ENCODE measurements at regions not wholly inside any gene's neighbourhood (a gene's known extent, or its start where the extent isn't known, plus 50 kb on each side); places are given as distances from the start of the nearest gene placed in this dataset.

DNA sequence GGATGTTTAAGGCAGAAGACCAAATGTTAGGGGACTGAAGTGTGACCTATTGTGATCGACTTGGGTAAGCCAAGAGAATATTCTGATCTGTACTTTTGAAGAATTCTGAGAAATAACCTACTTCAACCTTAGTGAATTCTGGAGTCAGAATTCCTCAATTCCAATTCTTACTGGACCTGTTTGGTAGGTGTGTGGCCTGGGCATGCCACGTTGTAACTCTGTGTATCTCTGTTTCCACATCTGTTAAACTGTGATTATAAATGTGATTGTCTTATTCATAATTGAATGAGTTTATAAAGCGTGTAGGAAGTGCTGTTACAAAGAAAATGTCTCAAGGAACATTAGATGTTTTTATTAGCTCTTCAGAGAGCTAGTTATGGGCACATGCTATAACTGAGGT is 64.5 kb downstream of the TUSC1 start:
- no peak overlapping the region for H3K27ac Mint-ChIP-seq
- no peaks in the 10 kb centered on the region for H3K4me1 Mint-ChIP-seq
- H3K9me3 Mint-ChIP-seq: peaks cover 0 to 5% (median 0%) of the 10 kb centered on the region in 3 donors

GRCh38 chr9:25603106-25603505 is 75.1 kb downstream of the TUSC1 start:
- Mint-ChIP-seq H3K9me3 (peaks cover 0 to 12% (median 3%) of the 10 kb centered on the region in 3 donors), H3K4me1 (no peaks in the 10 kb centered on the region), H3K27ac (no peak overlapping the region), H3K4me3 (no peak overlapping the region), H3K27me3 (no peaks in the 10 kb centered on the region), H3K36me3 (no peaks in the 10 kb centered on the region)

More for the DNA sequence above, 64.5 kb downstream of the TUSC1 start:
- H3K4me3 Mint-ChIP-seq: no peak overlapping the region
- H3K36me3 Mint-ChIP-seq: no peaks in the 10 kb centered on the region
- H3K27me3 Mint-ChIP-seq: no peaks in the 10 kb centered on the region

DNA sequence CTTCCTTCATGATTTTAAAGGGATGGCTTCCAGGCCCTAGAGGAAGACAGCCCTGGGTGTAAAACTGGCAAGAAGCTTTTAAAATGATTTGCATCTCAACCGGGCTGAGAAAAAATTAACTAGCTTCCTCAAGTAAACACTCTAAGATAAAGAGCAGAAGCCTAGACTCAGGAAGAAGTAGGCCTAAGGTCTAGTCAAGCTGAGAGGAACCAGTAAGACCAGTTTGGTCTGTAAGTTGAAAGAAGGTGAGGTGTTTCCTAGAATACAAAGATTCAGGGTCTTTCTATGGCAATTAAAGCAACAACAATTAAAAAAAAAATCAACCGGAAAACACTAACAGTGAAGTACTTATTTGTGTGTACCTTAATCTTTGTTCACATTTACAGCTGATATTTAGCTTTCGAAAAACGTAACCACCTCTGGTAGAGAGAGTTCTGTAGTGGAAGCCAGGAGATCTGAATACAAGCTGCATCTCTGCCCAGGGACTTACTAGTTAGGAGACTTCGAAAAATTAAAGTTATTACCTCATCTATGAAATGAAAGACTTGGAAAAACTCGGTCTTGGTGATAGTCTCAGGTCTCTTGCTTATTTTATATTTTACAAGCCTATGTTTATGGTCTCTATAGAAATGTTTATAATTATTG is 75.7 kb downstream of the TUSC1 start:
- Mint-ChIP-seq H3K36me3 (no peaks in the 10 kb centered on the region), H3K9me3 (peaks cover 0 to 12% (median 3%) of the 10 kb centered on the region in 3 donors), H3K4me3 (no peak overlapping the region)

GRCh38 chr9:25600501-25600900 is 77.7 kb downstream of the TUSC1 start:
- Mint-ChIP-seq H3K9me3 (peaks cover 0 to 8% (median 3%) of the 10 kb centered on the region in 3 donors), H3K4me3 (no peak overlapping the region), H3K27me3 (no peaks in the 10 kb centered on the region), H3K36me3 (no peaks in the 10 kb centered on the region), H3K27ac (no peak overlapping the region), H3K4me1 (no peaks in the 10 kb centered on the region)

More for the DNA sequence above, 75.7 kb downstream of the TUSC1 start:
- Mint-ChIP-seq H3K4me1 (no peaks in the 10 kb centered on the region), H3K27me3 (no peaks in the 10 kb centered on the region), H3K27ac (no peak overlapping the region)

DNA sequence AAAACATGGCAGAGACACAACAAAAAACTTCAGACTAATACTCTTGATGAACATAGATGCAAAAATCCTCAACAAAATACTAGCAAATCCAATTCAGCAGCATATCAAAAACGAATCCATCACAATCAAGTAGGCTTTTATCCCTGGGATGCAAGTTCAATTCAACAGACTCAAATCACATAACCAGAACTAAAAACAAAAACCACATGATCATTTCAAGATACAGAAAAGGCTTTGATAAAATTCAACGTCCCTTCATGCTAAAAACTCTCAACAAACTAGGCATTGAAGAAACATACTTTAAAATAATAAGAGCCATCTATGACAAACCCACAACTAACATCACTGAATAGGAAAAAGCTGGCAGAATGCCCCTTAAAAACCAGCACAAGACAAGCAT is 93.6 kb downstream of the TUSC1 start:
- Mint-ChIP-seq H3K27ac (no peak overlapping the region), H3K27me3 (no peaks in the 10 kb centered on the region), H3K9me3 (peaks cover 5 to 12% (median 6%) of the 10 kb centered on the region in 3 donors), H3K36me3 (peaks cover 2% of the 10 kb centered on the region), H3K4me1 (no peaks in the 10 kb centered on the region), H3K4me3 (no peak overlapping the region)

- H3K27ac Mint-ChIP-seq: no peak overlapping the region
- no peaks in the 10 kb centered on the region for H3K9me3 Mint-ChIP-seq
- no peaks in the 10 kb centered on the region for H3K36me3 Mint-ChIP-seq
- H3K27me3 Mint-ChIP-seq: no peaks in the 10 kb centered on the region
- H3K4me1 Mint-ChIP-seq: no peaks in the 10 kb centered on the region
- no peak overlapping the region for H3K4me3 Mint-ChIP-seq
Measured at GRCh38 chr9:25573281-25573680, 105.0 kb downstream of the TUSC1 start.

GRCh38 chr9:25571491-25571890 is 106.8 kb downstream of the TUSC1 start:
- Mint-ChIP-seq H3K27me3 (no peaks in the 10 kb centered on the region), H3K9me3 (no peaks in the 10 kb centered on the region), H3K36me3 (no peaks in the 10 kb centered on the region), H3K27ac (no peak overlapping the region), H3K4me3 (no peak overlapping the region), H3K4me1 (no peaks in the 10 kb centered on the region)

DNA sequence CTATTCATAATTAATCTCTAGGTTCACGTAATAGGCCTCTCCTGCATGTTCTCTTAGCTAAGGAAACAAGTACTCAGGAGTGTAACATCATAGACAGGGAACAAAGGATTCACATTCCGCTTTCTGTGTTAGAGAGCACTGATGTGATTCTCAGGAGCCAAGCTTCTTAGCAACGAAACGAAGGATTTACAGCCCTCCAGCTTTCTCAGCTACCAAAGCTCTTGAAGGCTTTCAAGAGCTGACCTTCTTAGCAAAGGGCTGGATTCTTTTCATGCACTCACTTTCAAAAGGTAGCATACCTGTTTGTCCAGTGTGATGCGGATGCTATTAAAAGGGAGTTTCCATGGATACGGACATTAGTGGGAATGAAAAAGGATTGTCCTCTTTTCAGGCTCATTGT is 107.4 kb downstream of the TUSC1 start:
- Mint-ChIP-seq H3K27ac (no peak overlapping the region), H3K4me3 (no peak overlapping the region), H3K36me3 (no peaks in the 10 kb centered on the region), H3K4me1 (no peaks in the 10 kb centered on the region), H3K9me3 (no peaks in the 10 kb centered on the region), H3K27me3 (no peaks in the 10 kb centered on the region)

DNA sequence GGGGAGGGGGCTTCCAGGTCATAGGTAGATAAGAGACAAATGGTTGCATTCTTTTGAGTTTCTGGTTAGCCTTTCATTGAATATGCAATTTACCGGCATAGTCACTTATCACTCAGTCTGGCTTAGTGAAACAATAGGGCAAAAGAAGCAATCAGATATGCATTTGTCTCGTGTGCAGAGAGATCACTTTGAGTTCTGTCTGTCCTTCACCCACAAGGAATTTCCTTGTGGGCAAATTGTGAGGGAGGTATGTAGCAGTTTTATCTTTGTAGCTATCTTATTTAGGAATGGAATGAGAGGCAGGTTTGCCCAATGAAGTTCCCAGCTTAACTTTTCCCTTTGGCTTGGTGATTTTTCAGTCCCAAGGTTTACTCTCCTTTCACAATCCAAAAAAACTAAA is 116.1 kb downstream of the TUSC1 start:
- Mint-ChIP-seq H3K27ac (no peak overlapping the region), H3K4me1 (no peaks in the 10 kb centered on the region), H3K36me3 (no peaks in the 10 kb centered on the region), H3K9me3 (peaks cover 0 to 20% (median 3%) of the 10 kb centered on the region in 3 donors), H3K27me3 (no peaks in the 10 kb centered on the region), H3K4me3 (no peak overlapping the region)

GRCh38 chr9:25557645-25558300 is 120.5 kb downstream of the TUSC1 start:
- H3K27ac Mint-ChIP-seq: no peak overlapping the region
- H3K4me3 Mint-ChIP-seq: no peak overlapping the region
- H3K27me3 Mint-ChIP-seq: no peaks in the 10 kb centered on the region
- H3K9me3 Mint-ChIP-seq: peaks cover 0 to 9% (median 4%) of the 10 kb centered on the region in 3 donors
- H3K36me3 Mint-ChIP-seq: peaks cover 2% of the 10 kb centered on the region
- no peaks in the 10 kb centered on the region for H3K4me1 Mint-ChIP-seq

GRCh38 chr9:25556540-25556939 is 121.7 kb downstream of the TUSC1 start:
- Mint-ChIP-seq H3K36me3 (peaks cover 2% of the 10 kb centered on the region), H3K27me3 (no peaks in the 10 kb centered on the region), H3K27ac (no peak overlapping the region), H3K4me1 (no peaks in the 10 kb centered on the region), H3K4me3 (no peak overlapping the region), H3K9me3 (peaks cover 0 to 6% (median under 1%) of the 10 kb centered on the region in 3 donors)

- Mint-ChIP-seq H3K27me3 (no peaks in the 10 kb centered on the region), H3K36me3 (no peaks in the 10 kb centered on the region)
Measured at GRCh38 chr9:25548847-25549246, 129.4 kb downstream of the TUSC1 start.

GRCh38 chr9:25543806-25544205 is 134.4 kb downstream of the TUSC1 start:
- Mint-ChIP-seq H3K9me3 (peaks cover 0 to 9% (median 2%) of the 10 kb centered on the region in 3 donors), H3K27me3 (no peaks in the 10 kb centered on the region), H3K4me3 (no peak overlapping the region), H3K4me1 (no peaks in the 10 kb centered on the region), H3K27ac (no peak overlapping the region), H3K36me3 (no peaks in the 10 kb centered on the region)

More at GRCh38 chr9:25548847-25549246, 129.4 kb downstream of the TUSC1 start:
- Mint-ChIP-seq H3K27ac (no peak overlapping the region), H3K9me3 (peaks cover 2 to 4% (median 4%) of the 10 kb centered on the region in 3 donors), H3K4me3 (no peak overlapping the region), H3K4me1 (no peaks in the 10 kb centered on the region)

DNA sequence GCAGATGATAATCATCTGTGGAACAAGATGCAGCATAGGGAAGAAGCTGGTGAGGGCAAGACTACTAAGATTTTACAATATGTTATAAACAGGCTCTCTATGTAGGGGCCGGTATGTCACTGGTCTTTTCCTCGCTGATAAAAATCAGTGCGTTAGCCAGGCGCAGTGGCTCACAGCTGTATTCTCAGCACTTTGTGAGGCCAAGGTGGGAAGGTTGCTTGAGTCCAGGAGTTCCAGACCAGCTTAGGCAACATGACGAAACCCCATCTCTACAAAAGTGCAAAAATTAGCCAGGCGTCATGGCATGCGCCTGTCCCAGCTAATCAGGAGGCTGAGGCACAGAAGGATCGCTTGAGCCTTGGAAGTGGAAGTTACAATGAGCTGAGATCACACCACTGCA is 135.9 kb downstream of the TUSC1 start:
- Mint-ChIP-seq H3K4me3 (no peak overlapping the region), H3K9me3 (peaks cover 0 to 13% (median 2%) of the 10 kb centered on the region in 3 donors), H3K4me1 (no peaks in the 10 kb centered on the region)

GRCh38 chr9:25537808-25538207 is 140.4 kb downstream of the TUSC1 start:
- H3K4me1 Mint-ChIP-seq: no peaks in the 10 kb centered on the region
- no peaks in the 10 kb centered on the region for H3K27me3 Mint-ChIP-seq
- H3K4me3 Mint-ChIP-seq: no peak overlapping the region
- H3K27ac Mint-ChIP-seq: no peak overlapping the region
- peaks cover 2 to 20% (median 3%) of the 10 kb centered on the region in 3 donors for H3K9me3 Mint-ChIP-seq
- no peaks in the 10 kb centered on the region for H3K36me3 Mint-ChIP-seq

More for the DNA sequence above, 135.9 kb downstream of the TUSC1 start:
- Mint-ChIP-seq H3K27me3 (no peaks in the 10 kb centered on the region), H3K36me3 (no peaks in the 10 kb centered on the region), H3K27ac (no peak overlapping the region)

- H3K4me1 Mint-ChIP-seq: no peaks in the 10 kb centered on the region
- H3K36me3 Mint-ChIP-seq: no peaks in the 10 kb centered on the region
- H3K27ac Mint-ChIP-seq: no peak overlapping the region
- no peaks in the 10 kb centered on the region for H3K27me3 Mint-ChIP-seq
- peaks cover 0 to 4% (median 0%) of the 10 kb centered on the region in 3 donors for H3K9me3 Mint-ChIP-seq
- H3K4me3 Mint-ChIP-seq: no peak overlapping the region
Measured at GRCh38 chr9:25519286-25519685, 159.0 kb downstream of the TUSC1 start.

All from IgD-negative memory B cell (primary cell).